Activated CD8-positive, alpha-beta memory T cell treated with anti-CD3 and anti-CD28 coated beads for 1 hour (primary cell): ENCODE measurements at regions not wholly inside any gene's neighbourhood (a gene's known extent, or its start where the extent isn't known, plus 50 kb on each side); places are given as distances from the start of the nearest gene placed in this dataset.

ENCODE experiments used
- DNase-seq, 2 donors: peaks; one replicate each; pipeline ENCODE4 v3.0.0-alpha.2; 2020; ENCODE audit warnings: low read depth in 1 of 2; ENCODE audit errors: extremely low read depth in 1 of 2

DNA sequence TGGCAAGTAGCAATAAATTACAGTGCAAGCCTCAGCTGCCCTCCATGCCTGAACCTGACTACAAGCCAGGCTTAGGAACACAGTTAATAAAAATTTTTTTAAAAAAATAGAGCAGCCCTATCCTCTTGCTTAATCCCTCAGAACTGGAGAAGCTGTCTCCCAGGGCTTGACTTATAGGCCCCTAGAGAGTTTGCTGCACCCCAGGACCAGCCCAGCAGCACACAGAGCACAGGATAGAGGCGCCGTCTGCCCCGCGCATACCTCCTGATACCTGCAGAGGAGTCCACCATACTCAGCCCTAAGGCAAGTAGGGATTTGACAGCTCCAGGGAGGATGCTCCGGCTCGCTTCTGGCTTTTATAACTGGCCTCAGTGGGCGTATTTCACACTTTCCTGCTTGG, 548.6 kb upstream of the RAB6C start:
- no peak for DNase-seq

GRCh38 chr2:129431881-129432280, 547.6 kb upstream of the RAB6C start:
- no peak for DNase-seq

GRCh38 chr2:129436809-129437208, 542.7 kb upstream of the RAB6C start:
- DNase-seq: no peak

DNA sequence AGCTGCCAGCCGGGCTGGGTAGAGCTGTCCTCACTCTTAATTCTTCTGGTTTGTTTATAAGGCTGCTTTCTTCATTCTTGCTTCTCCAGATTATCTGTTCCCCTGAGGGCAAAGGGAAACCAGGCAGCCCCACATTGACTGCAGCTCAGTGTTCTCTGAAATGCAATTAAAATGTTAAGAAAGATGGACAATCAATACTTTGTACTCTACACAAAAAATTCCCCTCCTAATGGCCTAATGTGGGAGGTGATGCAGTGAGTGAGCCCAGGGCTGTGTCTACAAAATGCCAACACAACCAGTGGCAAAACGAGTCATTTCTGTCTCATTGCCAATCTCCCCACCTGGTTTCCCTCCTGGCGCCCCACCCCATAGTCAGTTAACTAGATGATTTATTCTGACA, 541.7 kb upstream of the RAB6C start:
- no peak for DNase-seq

DNA sequence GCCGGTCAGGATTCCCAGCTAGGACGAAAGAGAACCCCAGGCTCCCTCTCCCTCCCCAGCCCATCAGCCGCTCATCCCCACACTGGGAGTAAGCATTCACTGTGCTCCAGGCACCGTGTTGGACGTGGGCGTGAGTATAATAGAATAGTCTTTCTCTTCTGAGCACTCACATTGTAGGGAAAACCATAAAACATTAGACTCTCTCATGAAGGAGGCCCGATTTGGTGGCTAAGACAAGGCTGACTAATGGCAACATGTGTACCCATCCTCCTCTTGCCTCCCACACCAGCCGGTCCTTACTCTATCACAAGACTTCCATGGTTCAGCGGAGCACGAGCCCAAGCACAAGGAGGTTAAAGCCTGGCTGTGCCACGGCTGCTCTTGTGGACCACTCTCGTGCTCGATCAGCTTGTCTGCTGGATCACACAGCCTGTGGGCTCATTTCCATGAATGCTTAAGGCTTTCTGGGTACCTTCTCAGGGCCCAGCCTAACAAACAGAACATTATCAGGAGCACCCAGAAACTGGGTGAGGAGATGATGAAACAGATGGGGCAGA, 540.9 kb upstream of the RAB6C start:
- no peak for DNase-seq

GRCh38 chr2:129439406-129440302, 539.8 kb upstream of the RAB6C start:
- no peak for DNase-seq

DNA sequence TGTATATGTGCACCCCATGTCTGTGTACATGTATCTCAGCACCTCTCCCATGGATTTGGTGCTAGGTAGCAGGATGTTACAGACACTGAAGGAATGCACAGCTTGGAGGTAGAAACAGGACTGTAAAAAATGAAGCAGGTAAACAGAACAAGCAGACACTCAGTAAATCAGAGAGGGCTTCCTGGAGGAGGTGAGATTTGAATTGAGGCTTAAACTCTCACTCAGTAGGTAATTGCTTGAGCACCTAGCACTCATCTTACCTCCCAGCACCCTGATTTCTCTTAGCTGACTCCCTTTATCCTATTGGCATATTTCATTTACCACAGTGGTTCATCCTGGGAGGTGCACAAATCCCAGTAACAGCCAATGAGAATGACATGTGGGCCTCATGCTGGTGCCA, 537.9 kb upstream of the RAB6C start:
- no peak for DNase-seq

GRCh38 chr2:129443235-129443864, 536.1 kb upstream of the RAB6C start:
- DNase-seq: no peak

DNA sequence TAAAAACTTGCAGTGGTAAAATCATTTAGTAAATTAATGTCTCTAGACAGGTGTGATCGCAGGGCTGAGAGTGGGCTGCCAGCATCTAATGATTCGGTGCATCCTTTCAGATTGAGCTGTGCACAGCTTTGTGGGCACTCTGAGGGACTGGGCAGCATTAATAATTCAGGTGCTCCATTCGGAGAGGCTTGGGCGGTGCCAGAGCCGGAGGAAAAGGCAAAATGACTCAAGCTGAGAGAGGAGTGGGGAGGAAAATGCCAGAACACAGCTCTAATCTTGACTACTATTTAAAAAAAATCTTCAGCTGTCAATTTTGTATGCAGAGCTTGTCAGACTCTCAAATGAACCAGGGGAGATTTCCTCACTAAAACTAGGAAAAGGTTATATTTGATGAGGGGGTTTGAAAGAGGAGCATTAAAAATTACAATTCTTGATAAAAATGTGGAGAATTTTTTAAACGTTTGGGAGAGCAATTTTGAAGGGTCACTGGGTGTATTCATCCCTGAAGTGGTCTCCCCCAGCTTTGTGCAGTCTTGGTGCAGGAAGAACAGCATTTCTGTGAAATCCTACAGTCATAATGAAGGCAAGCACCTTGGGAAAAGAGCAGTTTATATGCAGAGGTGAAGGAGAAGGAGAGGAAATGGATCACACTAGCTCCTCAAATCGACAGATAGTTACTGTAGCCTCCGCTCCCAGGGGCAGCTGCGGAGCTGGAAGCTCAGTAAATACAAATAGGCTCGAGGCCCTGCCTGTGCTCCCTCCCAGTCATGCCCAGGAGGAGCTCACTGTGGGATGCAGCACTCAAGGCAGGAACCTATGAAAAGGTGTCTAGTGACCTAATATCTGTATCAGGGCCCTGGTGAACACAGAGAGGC, 535.4 kb upstream of the RAB6C start:
- DNase-seq: no peak

GRCh38 chr2:129444751-129445150, 534.7 kb upstream of the RAB6C start:
- DNase-seq: no peak

- DNase-seq: no peak
Observed at GRCh38 chr2:129456691-129457090, 522.8 kb upstream of the RAB6C start.

DNA sequence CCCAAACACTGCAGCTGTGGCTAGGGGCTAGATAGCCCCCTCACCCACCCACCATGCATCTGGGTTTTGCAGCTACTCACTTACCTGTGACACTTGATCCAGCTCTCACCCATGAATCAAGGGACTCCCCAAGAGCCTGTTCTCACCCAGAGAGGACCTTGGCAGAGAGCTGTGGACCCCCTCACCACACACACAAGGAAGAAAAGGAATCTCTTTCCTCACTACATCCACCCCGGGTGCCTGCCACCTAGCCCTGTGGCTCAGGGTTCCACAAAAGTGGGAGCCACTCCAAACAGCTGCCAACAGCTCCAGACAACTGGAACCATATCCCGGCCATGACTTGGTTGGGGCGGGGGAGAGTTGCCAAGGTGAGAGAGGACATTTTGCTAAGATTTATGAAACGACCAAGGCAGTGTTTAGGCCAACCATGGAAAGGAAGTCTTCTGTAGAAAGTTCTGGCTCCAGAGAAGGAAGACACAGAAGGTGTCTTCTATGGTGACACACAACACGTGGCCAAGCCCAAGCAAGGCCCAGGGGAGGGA, 522.1 kb upstream of the RAB6C start:
- no peak for DNase-seq

- DNase-seq: no peak
Observed at GRCh38 chr2:129458006-129458405, 521.5 kb upstream of the RAB6C start.

DNA sequence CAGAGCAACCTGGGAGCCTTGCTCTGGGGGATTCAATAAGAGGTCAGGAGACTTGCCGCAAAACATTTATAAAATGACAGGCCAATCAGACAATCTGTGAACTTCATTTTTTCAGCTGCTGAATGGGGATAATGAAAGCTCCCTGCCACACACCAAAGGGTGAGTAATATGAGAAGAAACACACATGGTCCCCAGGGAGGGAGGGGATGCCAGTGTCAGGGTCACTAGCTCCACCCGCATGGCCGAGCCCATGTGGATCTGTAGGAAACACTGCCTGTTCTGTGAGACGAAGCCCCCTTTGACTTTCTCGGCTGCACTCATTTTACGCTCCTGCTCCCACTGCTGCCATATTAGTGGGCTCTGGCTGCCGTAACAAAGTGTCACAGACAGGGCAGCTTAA, 521.0 kb upstream of the RAB6C start:
- DNase-seq: no peak

DNA sequence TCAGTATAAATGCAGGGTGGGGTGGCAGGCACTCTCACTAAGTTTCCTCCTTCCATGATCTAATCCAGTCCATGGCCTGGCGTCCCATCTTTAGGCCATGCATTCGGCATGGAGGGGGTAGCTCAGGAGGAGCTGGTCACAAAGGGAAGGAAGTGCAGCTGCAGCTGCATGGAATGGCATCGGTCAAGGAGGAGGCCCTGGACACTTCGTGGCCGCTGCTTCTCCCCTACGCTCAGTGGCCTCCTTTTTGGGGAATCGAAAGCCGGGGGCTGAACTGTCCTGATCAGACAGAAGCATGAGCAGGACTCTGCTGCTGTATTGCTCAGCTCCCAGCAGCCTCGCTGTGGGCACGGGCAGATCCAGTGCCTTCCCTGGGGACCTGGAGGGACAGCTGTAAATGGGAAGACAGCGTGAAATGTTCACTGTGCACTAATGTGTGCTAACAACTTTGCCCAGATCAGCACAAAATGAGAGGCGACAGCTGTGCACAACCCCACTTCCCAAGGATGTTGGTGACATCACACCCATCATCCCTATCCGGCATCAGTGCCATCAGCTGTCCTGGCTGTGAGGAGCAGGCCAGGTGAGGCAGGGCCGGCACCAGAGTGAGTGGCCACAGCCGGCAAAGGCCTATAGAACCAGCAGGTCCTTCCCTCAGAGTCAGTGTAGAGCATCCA, 520.1 kb upstream of the RAB6C start:
- no peak for DNase-seq

DNA sequence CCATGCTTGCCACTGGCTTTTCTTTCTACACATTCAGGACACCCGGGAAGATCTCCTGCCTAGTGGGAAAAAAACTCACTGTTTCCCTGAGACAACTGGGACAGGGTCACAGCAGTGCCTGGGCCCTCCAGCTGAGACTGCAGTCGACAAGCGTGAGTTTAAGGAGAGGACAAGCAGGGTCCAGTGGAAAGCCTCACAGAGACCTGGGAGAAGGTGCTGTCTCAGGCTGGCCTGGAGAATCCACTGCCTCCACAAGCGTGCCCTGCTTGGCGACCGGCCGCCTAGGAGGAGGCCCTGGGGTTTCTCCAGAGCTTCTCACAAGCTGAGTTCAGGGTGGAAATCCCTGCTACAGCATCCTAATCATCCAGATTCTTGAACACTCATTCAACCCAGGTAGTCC, 519.6 kb upstream of the RAB6C start:
- DNase-seq: no peak

DNA sequence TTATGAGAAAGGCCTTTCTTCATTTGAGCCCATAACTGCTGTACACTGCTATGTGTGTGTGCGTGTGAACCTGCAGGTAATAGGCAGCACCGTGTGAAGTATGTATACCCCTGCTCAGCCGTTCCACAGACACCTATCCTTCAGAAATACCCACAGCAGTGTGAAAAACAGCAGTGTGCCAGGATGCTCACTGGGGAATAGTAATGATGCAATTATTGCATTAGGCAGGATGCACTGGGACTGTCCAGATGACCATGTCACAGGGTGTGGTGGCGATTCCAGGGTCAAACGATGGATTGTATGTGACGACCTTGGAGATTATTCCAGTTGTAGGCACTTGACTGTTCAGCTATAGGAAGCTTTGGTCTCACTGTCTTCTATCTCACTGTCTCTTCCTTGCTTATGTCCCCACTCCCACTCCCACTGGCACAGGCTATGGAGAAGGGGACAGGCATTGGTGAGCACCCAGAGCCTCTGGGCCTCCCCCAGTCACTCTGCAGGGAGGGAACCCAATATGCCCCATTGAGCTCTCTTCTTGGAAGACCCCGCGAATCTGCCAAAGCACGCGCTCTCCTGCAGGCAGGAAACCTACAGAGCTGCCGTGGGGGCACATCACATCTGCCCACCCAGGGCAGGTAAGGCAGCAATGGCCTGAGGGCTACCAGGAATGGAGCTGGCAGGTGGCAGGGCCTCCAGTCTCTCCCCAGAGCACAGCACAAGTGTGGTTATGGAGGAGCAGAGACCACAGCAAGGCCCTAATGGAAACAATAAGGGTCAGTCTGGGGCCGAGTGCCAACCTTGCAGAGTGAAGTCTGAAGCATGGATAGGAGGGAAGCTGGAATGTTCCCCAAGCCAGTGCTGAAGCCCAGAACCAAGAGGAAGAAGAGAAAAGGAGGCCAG, 518.9 kb upstream of the RAB6C start:
- DNase-seq: no peak

GRCh38 chr2:129462349-129462748, 517.1 kb upstream of the RAB6C start:
- no peak for DNase-seq

GRCh38 chr2:129462967-129463366, 516.5 kb upstream of the RAB6C start:
- DNase-seq: no peak
